ENCODE measurements at regions not wholly inside any gene's neighbourhood (a gene's known extent, or its start where the extent isn't known, plus 50 kb on each side); places are given as distances from the start of the nearest gene placed in this dataset.

DNA sequence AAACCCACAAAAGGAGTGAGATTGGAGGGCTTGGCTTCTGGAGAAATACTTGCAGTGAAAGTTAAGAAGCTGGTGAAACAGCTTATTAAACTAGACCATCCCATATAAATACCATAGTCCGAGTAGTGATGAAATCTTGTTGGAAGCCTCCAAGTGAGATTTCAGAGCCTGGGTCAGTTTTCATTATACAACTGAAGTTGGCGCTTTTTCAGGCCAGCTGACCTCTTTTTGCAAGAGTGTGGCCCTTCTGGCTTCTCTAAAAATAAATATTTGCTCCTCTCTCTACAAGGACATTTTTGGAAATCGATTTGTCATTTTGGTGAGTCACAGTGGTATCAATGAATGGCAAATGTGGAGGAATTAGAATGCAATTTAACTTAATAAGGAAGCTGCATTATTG lies 51.2 kb upstream of the THRB start:
- Histone ChIP-seq H4K20me1 (ENCODE audit: insufficient read depth) (no peaks in the 10 kb centered on the region), H3K36me3 (ENCODE audit: low read depth) (no peaks in the 10 kb centered on the region), H3K4me2 (no peak overlapping the region), H3K4me1 (replicated peaks; ENCODE audit: insufficient read depth) (peaks cover 6% of the 10 kb centered on the region; the same call in 1 of the 2 replicates), H3K9me2 (ENCODE audit: insufficient read depth) (no peaks in the 10 kb centered on the region; the same call in 1 of the 2 replicates), H3K27ac (no peak overlapping the region), H3K9me3 (ENCODE audit: insufficient read depth, low read depth) (peaks cover 3% of the 10 kb centered on the region; the same call in 1 of the 2 replicates), H3K4me3 (no peak overlapping the region), H3F3A (ENCODE audit: insufficient read depth, low read depth) (no peaks in the 10 kb centered on the region), H3K27me3 (ENCODE audit: insufficient read depth, low read depth) (no peaks in the 10 kb centered on the region), H3K79me2 (ENCODE audit: low read depth) (no peaks in the 10 kb centered on the region), H2AFZ (peak overlapping the region; percentile 41; the same call in 1 of the 2 replicates)
- no peak for DNase-seq
- no peak for TF ChIP-seq EZH2 (IDR thresholded peaks at IDR 0.05; ENCODE audit: low read depth)
- TF ChIP-seq, protein P1, sequence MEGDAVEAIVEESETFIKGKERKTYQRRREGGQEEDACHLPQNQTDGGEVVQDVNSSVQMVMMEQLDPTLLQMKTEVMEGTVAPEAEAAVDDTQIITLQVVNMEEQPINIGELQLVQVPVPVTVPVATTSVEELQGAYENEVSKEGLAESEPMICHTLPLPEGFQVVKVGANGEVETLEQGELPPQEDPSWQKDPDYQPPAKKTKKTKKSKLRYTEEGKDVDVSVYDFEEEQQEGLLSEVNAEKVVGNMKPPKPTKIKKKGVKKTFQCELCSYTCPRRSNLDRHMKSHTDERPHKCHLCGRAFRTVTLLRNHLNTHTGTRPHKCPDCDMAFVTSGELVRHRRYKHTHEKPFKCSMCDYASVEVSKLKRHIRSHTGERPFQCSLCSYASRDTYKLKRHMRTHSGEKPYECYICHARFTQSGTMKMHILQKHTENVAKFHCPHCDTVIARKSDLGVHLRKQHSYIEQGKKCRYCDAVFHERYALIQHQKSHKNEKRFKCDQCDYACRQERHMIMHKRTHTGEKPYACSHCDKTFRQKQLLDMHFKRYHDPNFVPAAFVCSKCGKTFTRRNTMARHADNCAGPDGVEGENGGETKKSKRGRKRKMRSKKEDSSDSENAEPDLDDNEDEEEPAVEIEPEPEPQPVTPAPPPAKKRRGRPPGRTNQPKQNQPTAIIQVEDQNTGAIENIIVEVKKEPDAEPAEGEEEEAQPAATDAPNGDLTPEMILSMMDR (conservative IDR thresholded peaks at IDR 0.05): no peak
- CTCF ChIA-PET: no interaction called here
- POLR2A ChIA-PET (ENCODE audit: unreplicated experiment): no interaction called here
- intact Hi-C loops (cut with micrococcal nuclease; ENCODE audit: unreplicated experiment): no loop called here
- no TSS peak for BruUV-seq (replicated peaks)

DNA sequence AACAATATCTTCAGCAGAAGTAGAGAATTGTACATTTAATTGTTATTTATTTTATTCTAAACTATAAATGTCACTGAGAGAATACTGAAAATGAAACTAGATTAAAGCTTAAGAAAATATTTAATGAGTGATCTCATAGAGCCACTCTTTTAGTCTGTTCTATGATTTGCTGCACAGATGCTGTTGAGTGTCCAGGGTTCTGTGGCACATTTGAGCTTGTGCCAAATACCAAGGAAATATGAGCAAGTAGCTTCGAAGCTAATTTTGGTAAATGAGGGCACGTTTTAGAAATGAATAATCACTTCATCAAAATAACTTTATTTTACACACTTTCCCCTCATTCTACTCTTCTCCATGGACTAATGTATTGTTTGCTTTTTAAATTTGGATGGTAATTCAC lies 53.6 kb upstream of the THRB start:
- no peak overlapping the region for H2AFZ ChIP-seq
- H3K9me3 ChIP-seq (ENCODE audit: insufficient read depth, low read depth): peaks cover 3% of the 10 kb centered on the region; the same call in 1 of the 2 replicates
- TF ChIP-seq, protein P1 (conservative IDR thresholded peaks at IDR 0.05): no peak
- TF ChIP-seq EZH2 (IDR thresholded peaks at IDR 0.05; ENCODE audit: low read depth): no peak
- no peak overlapping the region for H3K27ac ChIP-seq
- CTCF ChIA-PET: no interaction called here
- no peaks in the 10 kb centered on the region; the same call in 1 of the 2 replicates for H3K9me2 ChIP-seq (ENCODE audit: insufficient read depth)
- H3K36me3 ChIP-seq (ENCODE audit: low read depth): no peaks in the 10 kb centered on the region
- no peaks in the 10 kb centered on the region for H3F3A ChIP-seq (ENCODE audit: insufficient read depth, low read depth)
- H3K4me2 ChIP-seq: no peak overlapping the region
- intact Hi-C loops (cut with micrococcal nuclease; ENCODE audit: unreplicated experiment): no loop called here
- no peaks in the 10 kb centered on the region for H3K27me3 ChIP-seq (ENCODE audit: insufficient read depth, low read depth)
- H4K20me1 ChIP-seq (ENCODE audit: insufficient read depth): no peaks in the 10 kb centered on the region
- no peak overlapping the region for H3K4me3 ChIP-seq
- DNase-seq: no peak
- POLR2A ChIA-PET (ENCODE audit: unreplicated experiment): no interaction called here
- BruUV-seq (replicated peaks): no TSS peak
- peaks cover 8% of the 10 kb centered on the region; the same call in 1 of the 2 replicates for H3K4me1 ChIP-seq (replicated peaks; ENCODE audit: insufficient read depth)
- H3K79me2 ChIP-seq (ENCODE audit: low read depth): no peaks in the 10 kb centered on the region

DNA sequence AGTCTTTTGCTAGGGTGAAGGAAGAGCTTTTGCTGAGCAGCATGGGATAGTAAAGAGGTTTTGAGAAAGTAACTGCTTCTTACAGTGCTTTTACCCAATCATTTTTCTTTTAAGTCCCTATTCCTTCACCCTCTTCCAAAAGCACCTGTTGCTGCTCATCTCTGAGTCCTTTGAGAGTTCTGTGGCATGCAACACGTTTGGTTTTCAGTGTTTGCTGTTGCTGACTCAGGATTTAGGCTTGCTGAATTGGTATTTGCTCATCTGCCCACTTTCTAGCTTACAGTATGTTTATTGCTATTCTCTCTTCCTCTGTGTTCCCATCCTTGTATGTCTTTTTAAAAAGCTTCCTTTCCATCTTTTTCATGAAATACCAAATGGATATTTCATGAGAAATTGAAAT lies 55.9 kb upstream of the THRB start:
- ChIA-PET POLR2A (ENCODE audit: unreplicated experiment) (no interaction called here), CTCF (no interaction called here)

More for the DNA sequence above, 55.9 kb upstream of the THRB start:
- no peak overlapping the region for H2AFZ ChIP-seq
- BruUV-seq (replicated peaks): no TSS peak
- intact Hi-C loops (cut with micrococcal nuclease; ENCODE audit: unreplicated experiment): no loop called here
- DNase-seq: peak in 1 of 2 experiments; percentile 48
- H3K9me2 ChIP-seq (ENCODE audit: insufficient read depth): no peaks in the 10 kb centered on the region
- no peak overlapping the region for H3K4me2 ChIP-seq
- no peaks in the 10 kb centered on the region for H3K79me2 ChIP-seq (ENCODE audit: low read depth)
- no peaks in the 10 kb centered on the region for H3F3A ChIP-seq (ENCODE audit: insufficient read depth, low read depth)
- no peak overlapping the region for H3K4me3 ChIP-seq
- TF ChIP-seq EZH2 (IDR thresholded peaks at IDR 0.05; ENCODE audit: low read depth): no peak
- TF ChIP-seq, protein P1 (conservative IDR thresholded peaks at IDR 0.05): no peak
- no peaks in the 10 kb centered on the region for H3K27me3 ChIP-seq (ENCODE audit: insufficient read depth, low read depth)
- H4K20me1 ChIP-seq (ENCODE audit: insufficient read depth): no peaks in the 10 kb centered on the region
- no peak overlapping the region for H3K27ac ChIP-seq
- no peaks in the 10 kb centered on the region for H3K36me3 ChIP-seq (ENCODE audit: low read depth)
- H3K4me1 ChIP-seq (replicated peaks; ENCODE audit: insufficient read depth): peaks cover 8% of the 10 kb centered on the region; the same call in 1 of the 2 replicates
- H3K9me3 ChIP-seq (ENCODE audit: insufficient read depth, low read depth): no peaks in the 10 kb centered on the region

Data from PC-9 (cell line).